Limb (tissue), 2 donors: ENCODE measurements at regions not wholly inside any gene's neighbourhood (a gene's known extent, or its start where the extent isn't known, plus 50 kb on each side); places are given as distances from the start of the nearest gene placed in this dataset.
"Not testable (repeated sequence)": the region's sequence is repeated elsewhere in the genome, so short reads cannot be mapped to it uniquely, and the experiment has no call there.

ENCODE experiments used
- DNase-seq, 2 donors: peaks; one replicate each; pipeline ENCODE4 v3.0.0-alpha.2; 2016; ENCODE audit errors: extremely low spot score in 2 of 2

- no peak for DNase-seq
Observed at GRCh38 chr3:164380156-164380555, 698.1 kb downstream of the SI start.

GRCh38 chr3:164377466-164377865 is 700.8 kb downstream of the SI start:
- DNase-seq, result no peak

- DNase-seq, result no peak
Observed at GRCh38 chr3:164375995-164376394, 702.3 kb downstream of the SI start.

- DNase-seq, result no peak
Observed at GRCh38 chr3:164375538-164375937, 702.8 kb downstream of the SI start.

GRCh38 chr3:164371681-164372080 is 706.6 kb downstream of the SI start:
- no peak for DNase-seq

GRCh38 chr3:164370970-164371369 is 707.3 kb downstream of the SI start:
- no peak for DNase-seq

- no peak for DNase-seq
Observed at GRCh38 chr3:164365242-164365641, 713.1 kb downstream of the SI start.

- DNase-seq, result no peak
Observed at GRCh38 chr3:164364111-164364510, 714.2 kb downstream of the SI start.

GRCh38 chr3:164360738-164361406 is 717.4 kb downstream of the SI start:
- no peak for DNase-seq

- DNase-seq, result no peak
Observed at GRCh38 chr3:164360078-164360578, 718.2 kb downstream of the SI start.

GRCh38 chr3:164352991-164353390 is 725.3 kb downstream of the SI start:
- no peak for DNase-seq

GRCh38 chr3:164351131-164351530 is 727.2 kb downstream of the SI start:
- DNase-seq, result no peak

- not testable (repeated sequence) for DNase-seq
Observed at GRCh38 chr3:164342206-164342605, 736.1 kb downstream of the SI start.

- DNase-seq, result no peak
Observed at GRCh38 chr3:164341086-164341485, 737.2 kb downstream of the SI start.

- no peak for DNase-seq
Observed at GRCh38 chr3:164340273-164340672, 738.0 kb downstream of the SI start.

GRCh38 chr3:164332831-164333802 is 745.2 kb downstream of the SI start:
- DNase-seq, result no peak

- no peak for DNase-seq
Observed at GRCh38 chr3:164326714-164327113, 751.6 kb downstream of the SI start.

- no peak for DNase-seq
Observed at GRCh38 chr3:164320962-164321361, 757.3 kb downstream of the SI start.

GRCh38 chr3:164306042-164306441 is 772.3 kb downstream of the SI start:
- DNase-seq, result no peak

GRCh38 chr3:164303894-164304293 is 774.4 kb downstream of the SI start:
- DNase-seq, result no peak

- DNase-seq, result no peak
Observed at GRCh38 chr3:164302622-164303021, 775.7 kb downstream of the SI start.

- not testable (repeated sequence) for DNase-seq
Observed at GRCh38 chr3:164291486-164291885, 786.8 kb downstream of the SI start.
